Nephron (organoid): ENCODE measurements at regions not wholly inside any gene's neighbourhood (a gene's known extent, or its start where the extent isn't known, plus 50 kb on each side); places are given as distances from the start of the nearest gene placed in this dataset.
"Not testable (repeated sequence)": the region's sequence is repeated elsewhere in the genome, so short reads cannot be mapped to it uniquely, and the experiment has no call there.

Experiments
- H3K27ac Mint-ChIP-seq, 3 experiments: 2 replicates each; pipeline ENCODE4 v1.8.0; 2020; ENCODE audit warnings: mixed read lengths in 3 of 3, mild to moderate bottlenecking in 2 of 3, moderate library complexity in 1 of 3
- H3K27me3 Mint-ChIP-seq: 2 replicates; pipeline ENCODE4 v1.8.0; 2021; ENCODE audit warnings: low read depth, mild to moderate bottlenecking, moderate library complexity, mixed read lengths
- H3K36me3 Mint-ChIP-seq: 2 replicates; pipeline ENCODE4 v1.8.0; 2020; ENCODE audit warnings: low read depth, mixed read lengths
- H3K4me1 Mint-ChIP-seq: 2 replicates; pipeline ENCODE4 v1.8.0; 2020; ENCODE audit warnings: mixed read lengths
- H3K4me3 Mint-ChIP-seq, 3 experiments: 2 replicates each; pipeline ENCODE4 v1.8.0; 2020; ENCODE audit warnings: mild to moderate bottlenecking in 3 of 3, mixed read lengths in 3 of 3, moderate library complexity in 2 of 3
- H3K9me3 Mint-ChIP-seq: 2 replicates; pipeline ENCODE4 v1.8.0; 2020; ENCODE audit warnings: mixed read lengths
- CTCF ChIP-seq, 3 experiments: fragments of 200-600 bp; sonication (generic); IDR thresholded peaks; one replicate each; pipeline ENCODE4 v1.5.0; 2021; ENCODE audit warnings: antibody characterized with exemption in 3 of 3; ENCODE audit not compliant: unreplicated experiment in 3 of 3

- no peak for TF ChIP-seq CTCF (IDR thresholded peaks at IDR 0.05; ENCODE audit: unreplicated experiment in 3 of 3)
- peaks cover 12% of the 10 kb centered on the region for H3K4me1 Mint-ChIP-seq
- no peak overlapping the region for H3K4me3 Mint-ChIP-seq
- no peaks in the 10 kb centered on the region for H3K36me3 Mint-ChIP-seq
- no peak overlapping the region for H3K27ac Mint-ChIP-seq
- no peaks in the 10 kb centered on the region for H3K27me3 Mint-ChIP-seq
- H3K9me3 Mint-ChIP-seq, result no peaks in the 10 kb centered on the region
Observed at GRCh38 chr21:14288922-14289321, 73.0 kb downstream of the RBM11 start.

- Mint-ChIP-seq H3K9me3 (no peaks in the 10 kb centered on the region), H3K27ac (peak overlapping the region in 2 of 3 experiments; percentile 89 to 94), H3K4me3 (no peak overlapping the region), H3K27me3 (peaks cover 10% of the 10 kb centered on the region), H3K36me3 (no peaks in the 10 kb centered on the region), H3K4me1 (peaks cover 12% of the 10 kb centered on the region)
- no peak for TF ChIP-seq CTCF (IDR thresholded peaks at IDR 0.05; ENCODE audit: unreplicated experiment in 3 of 3)
Observed at GRCh38 chr21:14285147-14285761, 69.3 kb downstream of the RBM11 start.

GRCh38 chr21:14284481-14284880, 68.5 kb downstream of the RBM11 start:
- no peaks in the 10 kb centered on the region for H3K9me3 Mint-ChIP-seq
- no peak for TF ChIP-seq CTCF (IDR thresholded peaks at IDR 0.05; ENCODE audit: unreplicated experiment in 3 of 3)
- no peaks in the 10 kb centered on the region for H3K36me3 Mint-ChIP-seq
- peaks cover 12% of the 10 kb centered on the region for H3K4me1 Mint-ChIP-seq
- H3K27ac Mint-ChIP-seq, result peak overlapping the region; percentile 6 to 94 (median 89)
- H3K27me3 Mint-ChIP-seq, result peaks cover 10% of the 10 kb centered on the region
- H3K4me3 Mint-ChIP-seq, result peak overlapping the region in 1 of 3 experiments; percentile 22

- not testable (repeated sequence) for H3K9me3 Mint-ChIP-seq, H3K27ac Mint-ChIP-seq, H3K27me3 Mint-ChIP-seq, H3K36me3 Mint-ChIP-seq
- Mint-ChIP-seq H3K4me3 (peak overlapping the region in 1 of 3 experiments; percentile 26), H3K4me1 (peaks cover 12% of the 10 kb centered on the region)
Observed at GRCh38 chr21:14281188-14281900, 65.4 kb downstream of the RBM11 start.
